ENCODE measurements at regions not wholly inside any gene's neighbourhood (a gene's known extent, or its start where the extent isn't known, plus 50 kb on each side); places are given as distances from the start of the nearest gene placed in this dataset.
A peak's percentile ranks its signal among the peaks of the same experiment; 100 is the strongest.

DNA sequence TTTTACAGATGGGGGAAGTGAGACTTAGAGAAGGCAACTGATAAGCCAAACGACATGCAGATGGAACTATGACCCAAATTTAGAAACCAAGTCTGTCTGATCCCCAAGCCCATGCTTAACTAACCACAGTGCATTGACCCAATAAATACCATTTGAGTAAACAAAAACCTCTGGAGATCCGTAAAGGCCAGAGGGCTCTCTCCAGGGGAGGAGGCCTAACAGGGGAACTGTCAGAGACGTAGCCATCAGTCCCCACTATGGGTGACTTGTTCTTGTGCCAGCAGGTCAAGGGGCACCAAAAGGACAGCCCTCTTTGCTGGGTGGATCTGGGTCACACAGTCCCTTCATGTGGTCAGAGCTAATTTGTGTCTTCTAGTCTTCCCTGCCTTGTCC, 420.2 kb downstream of the BCOR start:
- Histone ChIP-seq H3K4me3 (no peak overlapping the region), H3K27ac (no peak overlapping the region)
- no peak for DNase-seq (ENCODE audit: low spot score)
- no peak for TF ChIP-seq CTCF (IDR thresholded peaks at IDR 0.05)

- TF ChIP-seq CTCF (IDR thresholded peaks at IDR 0.05), result no peak
- DNase-seq (ENCODE audit: low spot score), result no peak
- H3K27ac ChIP-seq, result no peak overlapping the region
- H3K4me3 ChIP-seq, result no peak overlapping the region
Observed at GRCh38 chrX:39677978-39678791, 419.6 kb downstream of the BCOR start.

- TF ChIP-seq CTCF (IDR thresholded peaks at IDR 0.05), result no peak
- no peak overlapping the region for H3K27ac ChIP-seq
- DNase-seq (ENCODE audit: low spot score), result no peak
- H3K4me3 ChIP-seq, result no peak overlapping the region
Observed at GRCh38 chrX:39678914-39679313, 418.8 kb downstream of the BCOR start.

DNA sequence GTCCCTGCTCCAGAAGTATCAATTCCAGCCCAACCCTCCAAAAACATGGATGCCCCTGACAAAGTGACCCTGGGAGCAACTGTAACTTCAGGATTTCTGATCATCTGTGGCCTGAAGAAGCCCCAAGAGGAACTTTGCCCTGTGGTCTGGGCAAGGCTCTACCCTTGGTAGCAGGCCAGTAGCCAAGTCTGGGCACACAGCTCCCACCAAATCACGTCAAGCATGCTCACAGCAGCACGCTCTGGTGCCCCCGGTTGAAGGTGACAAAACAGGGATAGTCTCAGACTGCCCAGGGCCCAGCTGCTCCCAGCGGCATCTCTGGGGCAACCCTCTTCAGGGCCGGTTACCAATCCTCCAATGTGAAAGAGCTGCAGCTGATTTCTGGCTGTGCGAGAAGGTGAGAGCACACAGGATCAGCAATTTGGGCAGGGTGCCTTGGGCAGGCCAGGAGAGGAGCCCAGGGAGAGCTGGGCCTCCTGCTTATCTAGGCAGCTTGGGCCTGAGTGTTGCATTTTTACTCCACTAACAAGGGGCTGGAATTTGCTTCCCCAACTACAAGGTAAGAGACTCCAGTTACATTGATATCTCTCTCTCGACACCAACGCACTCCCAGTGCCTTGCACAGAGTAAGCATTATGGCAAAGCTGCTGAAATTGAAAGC, 418.1 kb downstream of the BCOR start:
- no peak for TF ChIP-seq CTCF (IDR thresholded peaks at IDR 0.05)
- no peak overlapping the region for H3K4me3 ChIP-seq
- DNase-seq (ENCODE audit: low spot score), result no peak
- H3K27ac ChIP-seq, result no peak overlapping the region

DNA sequence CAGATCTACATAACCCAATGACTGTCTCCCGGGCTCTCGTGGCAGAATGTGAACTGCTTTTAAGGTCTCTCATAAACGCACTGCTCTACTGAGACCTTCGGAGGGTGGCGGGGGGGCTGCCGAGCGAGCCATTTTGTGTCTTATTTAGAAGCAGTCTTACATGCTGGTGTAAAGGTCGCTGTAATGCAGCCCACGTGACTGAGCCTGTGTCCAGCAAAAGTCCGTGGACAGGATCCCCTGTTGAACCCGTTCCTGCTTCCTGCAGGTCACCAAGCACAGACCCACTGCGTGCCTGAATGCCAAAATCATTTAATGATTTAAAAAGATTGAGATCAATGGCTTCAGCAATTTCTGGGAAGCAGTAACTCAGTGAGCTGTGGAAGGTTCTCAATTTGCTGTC, 415.9 kb downstream of the BCOR start:
- DNase-seq (ENCODE audit: low spot score), result no peak
- H3K27ac ChIP-seq, result no peak overlapping the region
- no peak overlapping the region for H3K4me3 ChIP-seq
- TF ChIP-seq CTCF (IDR thresholded peaks at IDR 0.05), result no peak

DNA sequence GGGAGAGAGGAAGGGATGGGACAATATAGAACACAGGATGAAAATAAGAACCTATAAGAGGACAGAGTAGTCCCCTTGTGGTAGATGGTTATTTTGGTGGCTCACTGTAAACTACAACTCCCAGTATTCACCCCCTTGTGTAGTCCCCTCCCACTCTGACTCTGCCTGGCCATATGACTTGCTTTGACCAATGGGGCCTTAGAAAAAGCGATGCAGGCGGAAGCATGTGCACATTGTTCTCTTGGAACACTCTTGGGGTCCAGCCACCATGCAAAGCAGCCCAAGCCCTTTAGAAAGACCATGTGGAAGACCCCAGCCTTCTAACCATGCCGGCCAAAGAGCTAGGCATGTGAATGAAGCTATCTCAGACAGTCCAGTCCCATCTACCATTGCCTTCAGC, 415.0 kb downstream of the BCOR start:
- TF ChIP-seq CTCF (IDR thresholded peaks at IDR 0.05), result no peak
- Histone ChIP-seq H3K4me3 (no peak overlapping the region), H3K27ac (no peak overlapping the region)
- DNase-seq (ENCODE audit: low spot score), result no peak

GRCh38 chrX:39688219-39688575, 409.6 kb downstream of the BCOR start:
- peak overlapping the region; percentile 70 for H3K4me3 ChIP-seq
- no peak for TF ChIP-seq CTCF (IDR thresholded peaks at IDR 0.05)

More at GRCh38 chrX:39688219-39688575, 409.6 kb downstream of the BCOR start:
- H3K27ac ChIP-seq, result peak overlapping the region; percentile 10 to 75
- no peak for DNase-seq (ENCODE audit: low spot score)

Data from coronary artery (tissue), 2 donors.